ENCODE measurements at regions not wholly inside any gene's neighbourhood (a gene's known extent, or its start where the extent isn't known, plus 50 kb on each side); places are given as distances from the start of the nearest gene placed in this dataset.

GRCh38 chr3:165892565-165892964 is 55.3 kb upstream of the BCHE start:
- TF ChIP-seq TARDBP (IDR thresholded peaks at IDR 0.05) (no peak), HDGF (IDR thresholded peaks at IDR 0.05; ENCODE audit: borderline replicate concordance) (no peak), ZNF384 (IDR thresholded peaks at IDR 0.05) (no peak), SUZ12 (IDR thresholded peaks at IDR 0.05) (no peak), SP1 (IDR thresholded peaks at IDR 0.05) (no peak)
